GM12872 (cell line): ENCODE measurements at regions not wholly inside any gene's neighbourhood (a gene's known extent, or its start where the extent isn't known, plus 50 kb on each side); places are given as distances from the start of the nearest gene placed in this dataset.
A peak's percentile ranks its signal among the peaks of the same experiment; 100 is the strongest.

Experiments
- TF ChIP-seq, protein P1 (sequence below): IDR thresholded peaks from 3 replicates; pipeline ENCODE4 v1.5.1; 2011; ENCODE audit warnings: low read depth, mild to moderate bottlenecking, low read length, moderate library complexity; ENCODE audit not compliant: insufficient read depth

DNA sequence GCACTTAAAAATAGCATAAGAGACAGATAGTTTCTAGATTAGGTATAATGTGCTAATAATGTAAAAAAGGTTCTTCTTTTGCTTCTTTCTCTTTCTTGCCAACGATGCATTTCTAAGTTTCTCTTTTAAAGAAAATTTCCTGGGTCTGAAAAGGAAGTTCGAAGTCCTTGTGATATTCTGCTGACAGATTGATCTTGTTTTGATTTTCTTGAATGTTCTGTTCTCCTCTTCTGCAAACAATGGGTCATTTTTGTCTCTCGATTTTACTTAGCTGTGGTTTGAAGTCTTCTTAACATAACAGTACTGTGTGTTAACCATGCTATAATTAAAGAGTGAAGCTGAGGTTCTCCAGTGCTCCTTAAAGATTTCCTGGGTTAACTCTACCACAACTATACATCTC lies 61.1 kb upstream of the ACYP2 start:
- TF ChIP-seq, protein P1, sequence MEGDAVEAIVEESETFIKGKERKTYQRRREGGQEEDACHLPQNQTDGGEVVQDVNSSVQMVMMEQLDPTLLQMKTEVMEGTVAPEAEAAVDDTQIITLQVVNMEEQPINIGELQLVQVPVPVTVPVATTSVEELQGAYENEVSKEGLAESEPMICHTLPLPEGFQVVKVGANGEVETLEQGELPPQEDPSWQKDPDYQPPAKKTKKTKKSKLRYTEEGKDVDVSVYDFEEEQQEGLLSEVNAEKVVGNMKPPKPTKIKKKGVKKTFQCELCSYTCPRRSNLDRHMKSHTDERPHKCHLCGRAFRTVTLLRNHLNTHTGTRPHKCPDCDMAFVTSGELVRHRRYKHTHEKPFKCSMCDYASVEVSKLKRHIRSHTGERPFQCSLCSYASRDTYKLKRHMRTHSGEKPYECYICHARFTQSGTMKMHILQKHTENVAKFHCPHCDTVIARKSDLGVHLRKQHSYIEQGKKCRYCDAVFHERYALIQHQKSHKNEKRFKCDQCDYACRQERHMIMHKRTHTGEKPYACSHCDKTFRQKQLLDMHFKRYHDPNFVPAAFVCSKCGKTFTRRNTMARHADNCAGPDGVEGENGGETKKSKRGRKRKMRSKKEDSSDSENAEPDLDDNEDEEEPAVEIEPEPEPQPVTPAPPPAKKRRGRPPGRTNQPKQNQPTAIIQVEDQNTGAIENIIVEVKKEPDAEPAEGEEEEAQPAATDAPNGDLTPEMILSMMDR = no peak

DNA sequence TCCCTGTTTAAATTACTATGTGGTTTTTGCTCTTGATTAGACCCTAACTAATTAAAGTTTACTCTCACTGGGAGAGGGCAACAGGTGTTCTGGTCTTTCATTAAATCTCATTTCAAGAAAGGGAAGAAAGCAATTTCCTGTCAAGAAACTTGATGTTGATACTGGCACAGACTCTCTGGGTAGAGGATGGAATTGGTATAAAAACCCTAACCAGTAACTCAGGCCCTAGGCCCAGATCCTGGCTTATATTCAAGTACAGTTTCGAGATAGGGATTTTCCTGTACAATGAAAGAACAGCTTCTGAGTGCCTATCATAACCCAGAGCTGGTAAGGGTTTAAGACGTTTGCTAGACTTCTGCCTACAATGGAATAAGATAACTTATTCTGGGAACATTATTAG lies 61.6 kb upstream of the ACYP2 start:
- TF ChIP-seq, protein P1 = no peak

DNA sequence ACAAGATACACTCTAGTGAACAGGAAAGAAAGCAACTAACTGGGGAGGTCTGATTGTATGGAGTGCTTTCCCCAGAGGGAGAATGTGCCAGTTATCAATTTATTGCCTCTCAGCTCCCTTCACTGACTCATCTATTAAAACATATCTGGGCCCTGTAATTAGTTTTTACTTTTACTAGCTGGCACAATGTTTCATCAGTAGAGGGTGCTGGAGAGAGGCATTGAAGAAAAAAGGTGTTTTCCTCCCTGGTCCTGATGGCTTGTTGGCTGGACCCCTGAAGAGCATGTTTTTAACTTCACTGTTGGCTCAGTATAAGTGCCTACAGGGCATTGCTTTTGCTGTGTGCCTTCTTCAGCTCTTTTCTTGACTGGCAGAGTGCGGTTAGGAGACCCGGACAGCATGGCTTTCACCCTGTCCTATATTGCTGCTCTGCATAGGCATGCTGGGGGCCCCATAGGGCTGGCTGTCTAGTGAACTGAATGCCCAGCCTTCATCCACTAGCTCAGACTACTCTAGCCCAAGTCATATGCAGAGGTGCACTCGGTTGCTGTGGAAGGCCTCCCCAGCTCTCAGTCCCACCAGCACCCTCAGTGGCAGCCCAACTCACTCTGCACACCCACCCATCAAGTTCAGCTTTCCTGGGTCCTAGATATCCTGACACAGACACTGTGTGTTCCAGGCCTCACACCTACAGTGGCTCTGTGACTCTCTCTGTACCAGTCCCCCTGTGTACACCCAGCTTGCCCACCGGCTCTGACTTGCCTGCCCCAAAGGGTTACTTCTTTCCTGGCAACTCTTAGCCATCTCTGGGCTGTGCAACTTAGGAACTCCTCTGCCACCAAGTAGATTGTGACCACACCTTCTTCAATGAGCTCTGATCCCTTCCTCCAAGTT lies 62.3 kb upstream of the ACYP2 start:
- TF ChIP-seq, protein P1 = peak; percentile 54; the same call in 2 of the 3 replicates

DNA sequence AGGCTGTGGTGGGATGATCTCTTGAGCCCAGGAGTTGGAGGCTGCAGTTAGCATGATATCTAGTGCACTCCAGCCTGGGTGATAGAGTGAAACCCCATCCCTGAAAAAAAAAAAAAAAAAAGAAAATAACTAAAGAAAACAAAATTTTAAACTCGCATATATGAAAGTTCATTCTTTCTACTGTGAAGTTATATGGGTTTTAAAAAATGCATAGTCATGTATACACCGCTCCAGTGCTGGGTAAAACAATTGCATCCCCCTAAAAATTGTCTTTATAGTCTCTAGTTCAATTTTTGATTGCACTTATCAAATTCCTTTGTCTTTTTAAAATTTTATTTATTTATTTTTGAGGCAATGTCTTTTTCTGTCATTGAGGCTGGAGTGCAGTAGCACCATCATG lies 65.0 kb upstream of the ACYP2 start:
- TF ChIP-seq, protein P1 = no peak

DNA sequence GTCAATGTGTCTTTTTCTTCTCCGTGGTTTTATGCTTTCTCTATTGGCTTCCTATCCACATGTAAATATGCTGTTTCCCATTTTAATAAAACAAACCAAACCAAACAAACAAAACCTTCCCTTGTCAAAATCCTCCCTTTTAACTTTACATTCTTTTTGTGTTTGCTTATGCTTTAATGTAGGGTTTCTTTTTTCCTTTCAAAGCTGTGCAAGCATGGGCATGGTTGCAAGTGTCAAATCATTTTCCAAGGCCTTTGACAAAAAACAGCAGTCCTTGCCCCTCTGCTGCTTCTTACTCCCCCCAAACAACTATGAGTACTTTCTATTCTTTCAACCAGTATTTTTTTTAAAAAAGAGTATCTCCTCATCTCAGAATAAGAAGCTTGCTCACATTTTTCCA lies 66.0 kb upstream of the ACYP2 start:
- TF ChIP-seq, protein P1 = no peak

DNA sequence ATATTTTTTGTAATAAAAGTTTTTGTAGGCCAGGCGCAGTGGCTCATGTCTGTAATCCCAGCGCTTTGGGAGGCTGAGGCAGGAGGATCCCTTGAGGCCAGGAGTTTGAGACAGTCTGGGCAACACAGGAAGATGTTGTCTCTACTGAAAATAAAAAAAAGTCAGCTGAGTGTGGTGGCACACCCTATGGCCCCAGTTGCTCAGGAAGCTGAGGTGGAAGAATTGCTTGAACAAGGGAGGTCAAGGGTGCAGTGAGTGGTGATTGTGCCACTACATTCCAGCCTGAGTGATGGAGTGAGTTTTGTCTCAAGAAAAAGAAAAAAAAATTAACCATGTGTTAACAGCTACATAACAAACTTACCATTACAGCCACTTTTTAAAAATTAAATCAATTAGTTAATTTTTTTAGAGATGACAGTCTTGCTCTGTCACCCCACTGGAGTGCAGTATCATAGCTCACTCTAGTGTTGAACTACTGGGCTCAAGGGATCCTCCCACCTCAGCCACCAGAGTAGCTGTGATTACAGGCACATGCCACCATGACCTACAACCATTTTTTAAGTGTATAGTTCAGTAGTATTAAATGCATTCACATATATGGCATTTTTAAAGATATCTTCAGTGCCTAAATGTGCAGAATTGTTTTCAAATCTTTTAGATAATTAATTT lies 67.2 kb upstream of the ACYP2 start:
- TF ChIP-seq, protein P1 = no peak

DNA sequence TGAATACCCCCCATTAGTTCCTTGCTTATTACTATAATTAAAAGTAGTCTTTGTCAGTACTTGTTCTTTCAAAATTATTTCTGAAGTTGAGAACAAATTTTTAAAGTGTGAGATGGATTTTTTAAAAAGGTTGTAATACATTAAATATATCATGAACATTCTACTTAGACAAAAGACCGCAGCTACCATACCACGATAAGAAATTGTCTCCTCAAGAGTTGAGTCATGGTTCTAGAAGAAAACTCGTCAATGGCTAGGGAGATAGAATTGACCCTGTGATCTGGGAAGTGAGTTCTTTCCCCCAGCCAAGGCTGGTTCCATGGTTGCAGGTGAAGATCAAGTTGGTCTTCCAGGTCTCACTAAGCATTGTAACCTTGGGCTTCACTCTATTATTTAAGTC lies 67.8 kb upstream of the ACYP2 start:
- TF ChIP-seq, protein P1 = no peak
